PC-9 (cell line): ENCODE measurements at regions not wholly inside any gene's neighbourhood (a gene's known extent, or its start where the extent isn't known, plus 50 kb on each side); places are given as distances from the start of the nearest gene placed in this dataset.

Experiments used
- BruUV-seq: library from RNA; stranded (reverse); fragments of 400-500 nt; replicated peaks from 2 replicates; lab custom pipeline; 2021; lab: Mats Ljungman, UMichigan
- CTCF ChIA-PET: fragments of 300-600 bp; sonication (Branson Sonifier 250); formaldehyde crosslinking; loops from one replicate; lab custom pipeline; 2022; ENCODE audit warnings: antibody characterized with exemption; lab: Charles Lee
- POLR2A ChIA-PET: fragments of 300-600 bp; sonication (Branson Sonifier 250); formaldehyde crosslinking; loops from one replicate; lab custom pipeline; 2022; ENCODE audit warnings: antibody characterized with exemption; ENCODE audit not compliant: unreplicated experiment; lab: Charles Lee
- DNase-seq, 2 experiments: peaks; one replicate each; pipeline versions ENCODE4 v3.0.0 to v3.0.0-alpha.2; 2015 to 2022; ENCODE audit warnings: mixed read lengths in 1 of 2
- H2AFZ ChIP-seq: fragments of 200-600 bp; sonication (generic); 2 replicates; pipeline ENCODE4 v1.8.1; 2017; ENCODE audit warnings: antibody characterized with exemption
- H3F3A ChIP-seq: fragments of 200-600 bp; sonication (generic); 2 replicates; pipeline ENCODE4 v1.8.1; 2017; ENCODE audit warnings: antibody characterized with exemption, mild to moderate bottlenecking, low read depth; ENCODE audit not compliant: insufficient read depth
- H3K27ac ChIP-seq: fragments of 200-600 bp; sonication (generic); 2 replicates; pipeline ENCODE4 v1.6.1; 2016; ENCODE audit warnings: mixed run types
- H3K27me3 ChIP-seq: fragments of 200-600 bp; sonication (generic); 2 replicates; pipeline ENCODE4 v1.6.1; 2016; ENCODE audit warnings: low read depth, mixed run types; ENCODE audit not compliant: insufficient read depth
- H3K36me3 ChIP-seq: fragments of 200-600 bp; sonication (generic); 2 replicates; pipeline ENCODE4 v1.6.1; 2016; ENCODE audit warnings: low read depth, mixed run types
- H3K4me1 ChIP-seq: fragments of 200-600 bp; sonication (generic); replicated peaks from 2 replicates; pipeline ENCODE4 v1.6.1; 2016; ENCODE audit warnings: mixed run types; ENCODE audit not compliant: insufficient read depth
- H3K4me2 ChIP-seq: fragments of 200-600 bp; sonication (generic); 2 replicates; pipeline ENCODE4 v1.6.1; 2017; ENCODE audit warnings: mixed run types
- H3K4me3 ChIP-seq: fragments of 200-600 bp; sonication (generic); 2 replicates; pipeline ENCODE4 v1.6.1; 2016; ENCODE audit warnings: mixed run types
- H3K79me2 ChIP-seq: fragments of 200-600 bp; sonication (generic); 2 replicates; pipeline ENCODE4 v1.6.1; 2017; ENCODE audit warnings: low read depth, mixed run types
- H3K9me2 ChIP-seq: fragments of 200-600 bp; sonication (generic); 2 replicates; pipeline ENCODE4 v1.8.1; 2017; ENCODE audit warnings: mild to moderate bottlenecking; ENCODE audit not compliant: insufficient read depth
- H3K9me3 ChIP-seq: fragments of 200-600 bp; sonication (generic); 2 replicates; pipeline ENCODE4 v1.8.1; 2016; ENCODE audit warnings: low read depth; ENCODE audit not compliant: insufficient read depth
- H4K20me1 ChIP-seq: fragments of 200-600 bp; sonication (generic); 2 replicates; pipeline ENCODE4 v1.8.1; 2017; ENCODE audit not compliant: insufficient read depth
- EZH2 ChIP-seq: fragments of 200-600 bp; sonication (generic); IDR thresholded peaks from 2 replicates; pipeline ENCODE4 v1.8.0; 2017; ENCODE audit warnings: antibody characterized with exemption, low read depth
- intact Hi-C: fragments of 100-400 bp; cut with micrococcal nuclease; formaldehyde crosslinking; loops from one replicate; pipeline ENCODE4 v1.10.0; 2022; ENCODE audit not compliant: unreplicated experiment
- TF ChIP-seq, protein P1 (sequence below): fragments of 200-600 bp; sonication (generic); conservative IDR thresholded peaks from 2 replicates; pipeline ENCODE4 v1.6.1; 2017; ENCODE audit warnings: mixed run types, antibody characterized with exemption, mild to moderate bottlenecking, moderate library complexity

DNA sequence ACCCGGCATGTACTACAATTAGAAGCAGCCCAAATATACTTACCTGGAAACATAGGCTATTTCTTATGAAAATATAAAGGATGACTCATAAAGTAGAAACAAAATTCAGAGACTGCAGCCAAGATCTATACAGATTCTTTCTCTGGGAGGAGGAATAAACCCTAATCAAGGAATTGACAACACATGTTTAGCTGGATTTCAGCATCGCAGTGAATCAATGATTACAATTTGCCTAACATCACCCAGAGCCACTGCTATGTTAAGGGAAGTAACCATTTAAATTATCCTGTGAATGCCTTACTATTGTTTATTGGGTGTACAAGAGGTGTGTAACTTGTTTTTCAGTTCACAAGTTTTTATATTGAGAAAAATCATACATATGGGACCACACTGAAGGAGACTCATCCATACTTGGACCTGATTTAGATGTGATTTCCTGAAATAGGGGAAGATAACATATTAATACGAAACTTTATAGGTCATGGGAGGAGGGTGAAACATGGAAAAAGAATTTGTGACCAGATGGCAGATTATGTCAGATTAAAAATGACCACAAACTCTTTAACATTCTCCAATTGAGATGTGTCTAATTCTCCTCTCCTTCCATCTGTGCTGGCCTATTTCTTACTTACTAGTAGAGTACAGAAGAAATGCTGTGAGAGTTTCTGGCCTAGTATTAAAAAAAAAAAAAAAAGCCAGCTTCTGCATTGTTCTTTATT, 1168.4 kb downstream of the SLITRK1 start:
- Histone ChIP-seq H4K20me1 (no peaks in the 10 kb centered on the region), H3K4me1 (no peaks in the 10 kb centered on the region), H3F3A (no peaks in the 10 kb centered on the region), H3K9me3 (no peaks in the 10 kb centered on the region), H3K36me3 (no peaks in the 10 kb centered on the region), H3K79me2 (no peaks in the 10 kb centered on the region), H3K4me3 (no peak overlapping the region), H2AFZ (no peak overlapping the region), H3K27me3 (no peaks in the 10 kb centered on the region), H3K9me2 (no peaks in the 10 kb centered on the region), H3K27ac (no peak overlapping the region), H3K4me2 (no peak overlapping the region)
- no TSS peak for BruUV-seq
- DNase-seq: no peak
- ChIA-PET POLR2A (no interaction called here), CTCF (no interaction called here)
- intact Hi-C loops: no loop called here
- TF ChIP-seq, protein P1, sequence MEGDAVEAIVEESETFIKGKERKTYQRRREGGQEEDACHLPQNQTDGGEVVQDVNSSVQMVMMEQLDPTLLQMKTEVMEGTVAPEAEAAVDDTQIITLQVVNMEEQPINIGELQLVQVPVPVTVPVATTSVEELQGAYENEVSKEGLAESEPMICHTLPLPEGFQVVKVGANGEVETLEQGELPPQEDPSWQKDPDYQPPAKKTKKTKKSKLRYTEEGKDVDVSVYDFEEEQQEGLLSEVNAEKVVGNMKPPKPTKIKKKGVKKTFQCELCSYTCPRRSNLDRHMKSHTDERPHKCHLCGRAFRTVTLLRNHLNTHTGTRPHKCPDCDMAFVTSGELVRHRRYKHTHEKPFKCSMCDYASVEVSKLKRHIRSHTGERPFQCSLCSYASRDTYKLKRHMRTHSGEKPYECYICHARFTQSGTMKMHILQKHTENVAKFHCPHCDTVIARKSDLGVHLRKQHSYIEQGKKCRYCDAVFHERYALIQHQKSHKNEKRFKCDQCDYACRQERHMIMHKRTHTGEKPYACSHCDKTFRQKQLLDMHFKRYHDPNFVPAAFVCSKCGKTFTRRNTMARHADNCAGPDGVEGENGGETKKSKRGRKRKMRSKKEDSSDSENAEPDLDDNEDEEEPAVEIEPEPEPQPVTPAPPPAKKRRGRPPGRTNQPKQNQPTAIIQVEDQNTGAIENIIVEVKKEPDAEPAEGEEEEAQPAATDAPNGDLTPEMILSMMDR: no peak
- TF ChIP-seq EZH2: no peak

DNA sequence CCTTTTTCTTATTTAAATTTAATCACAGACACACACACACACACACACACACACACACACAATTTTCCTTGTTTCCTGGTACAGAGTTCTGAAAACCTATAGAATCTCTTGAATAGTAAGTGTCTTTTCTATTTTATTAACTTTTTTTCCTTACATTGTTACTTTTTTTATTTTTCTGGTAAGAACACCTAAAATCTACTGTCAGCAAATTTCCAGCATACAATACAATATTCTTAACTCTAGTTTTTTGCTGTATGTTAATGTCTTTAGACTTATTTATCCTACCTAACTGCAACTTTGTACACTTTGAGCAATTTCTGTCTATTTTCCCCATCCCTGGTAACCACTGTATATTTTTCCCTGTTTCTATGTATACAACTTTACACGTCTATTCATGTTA, 1179.8 kb downstream of the SLITRK1 start:
- H3K9me2 ChIP-seq: no peaks in the 10 kb centered on the region
- H3K4me3 ChIP-seq: no peak overlapping the region
- H3K79me2 ChIP-seq: no peaks in the 10 kb centered on the region
- no peaks in the 10 kb centered on the region for H3K27me3 ChIP-seq
- BruUV-seq: no TSS peak
- no peaks in the 10 kb centered on the region for H3K36me3 ChIP-seq
- H3F3A ChIP-seq: no peaks in the 10 kb centered on the region
- POLR2A ChIA-PET: no interaction called here
- no peak overlapping the region for H2AFZ ChIP-seq
- intact Hi-C loops: no loop called here
- no peak for DNase-seq
- no peaks in the 10 kb centered on the region for H4K20me1 ChIP-seq
- no peaks in the 10 kb centered on the region for H3K9me3 ChIP-seq
- H3K4me2 ChIP-seq: no peak overlapping the region
- peaks cover 5% of the 10 kb centered on the region; the same call in 1 of the 2 replicates for H3K4me1 ChIP-seq
- CTCF ChIA-PET: no interaction called here
- no peak overlapping the region for H3K27ac ChIP-seq
- TF ChIP-seq, protein P1: no peak
- no peak for TF ChIP-seq EZH2

DNA sequence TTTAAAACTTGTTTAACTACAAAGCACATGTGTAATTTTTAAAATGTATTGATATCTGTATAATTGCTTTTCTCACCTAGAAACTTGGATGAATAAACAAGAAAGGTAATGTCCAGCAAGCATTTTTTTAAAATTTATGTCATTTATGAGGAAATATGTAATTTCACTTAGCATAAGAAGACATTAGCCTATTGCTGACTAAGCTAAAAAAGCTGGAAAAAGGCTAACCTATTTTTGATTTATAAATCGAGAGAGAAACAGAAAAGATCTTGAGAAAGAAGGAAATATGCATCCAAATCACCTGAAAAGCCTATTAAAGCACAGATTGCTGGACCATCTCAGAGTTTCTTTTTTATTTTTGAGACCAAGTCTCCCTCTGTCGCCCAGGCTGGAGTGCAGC, 1181.3 kb downstream of the SLITRK1 start:
- Histone ChIP-seq H3K9me2 (no peaks in the 10 kb centered on the region), H3K9me3 (no peaks in the 10 kb centered on the region), H3K4me2 (no peak overlapping the region), H3K27ac (no peak overlapping the region), H3K79me2 (no peaks in the 10 kb centered on the region), H3K27me3 (no peaks in the 10 kb centered on the region), H4K20me1 (no peaks in the 10 kb centered on the region), H3K4me3 (no peak overlapping the region), H3K4me1 (peaks cover 5% of the 10 kb centered on the region; the same call in 1 of the 2 replicates), H2AFZ (no peak overlapping the region), H3F3A (no peaks in the 10 kb centered on the region), H3K36me3 (no peaks in the 10 kb centered on the region)
- BruUV-seq: no TSS peak
- ChIA-PET CTCF (no interaction called here), POLR2A (no interaction called here)
- no peak for DNase-seq
- TF ChIP-seq, protein P1: no peak
- TF ChIP-seq EZH2: no peak
- intact Hi-C loops: no loop called here
